ENCODE measurements at regions not wholly inside any gene's neighbourhood (a gene's known extent, or its start where the extent isn't known, plus 50 kb on each side); places are given as distances from the start of the nearest gene placed in this dataset.

DNA sequence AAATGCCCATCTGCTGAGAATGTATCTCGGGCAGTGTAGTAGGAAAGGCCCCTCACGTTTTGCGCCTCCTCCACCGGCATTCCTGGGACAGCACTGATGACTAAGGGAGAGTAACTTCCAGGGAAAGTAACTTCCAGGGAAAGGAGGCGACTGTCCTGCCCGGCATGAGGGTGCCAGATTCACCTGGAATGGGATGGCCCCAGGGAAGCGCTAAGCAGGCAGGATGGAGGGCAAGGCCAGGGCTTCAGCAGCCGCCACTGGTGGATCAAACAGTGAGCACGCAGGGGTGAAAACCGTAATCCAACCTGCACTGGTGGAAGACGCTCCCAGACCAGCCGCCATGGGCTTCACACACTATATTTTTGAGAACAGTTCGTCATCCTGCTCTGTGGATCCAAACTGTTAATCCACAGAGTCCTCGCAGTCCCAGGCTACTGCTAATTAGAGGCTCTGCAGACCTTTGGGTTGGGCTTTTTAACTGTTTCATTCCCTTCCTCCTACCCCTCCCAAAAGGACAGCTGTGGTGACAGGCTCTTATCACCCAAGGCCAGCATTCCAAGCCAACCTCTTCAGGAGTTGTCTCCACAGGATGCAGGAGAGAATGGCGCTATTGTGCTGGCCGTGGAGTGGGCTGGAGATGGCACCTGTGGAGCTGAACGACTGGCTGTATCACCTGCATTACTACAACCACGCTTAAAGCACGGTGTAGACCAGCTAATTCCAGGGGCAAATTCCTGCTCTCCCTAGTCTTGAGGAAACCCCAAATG, 178.9 kb downstream of the DLL1 start:
- peaks cover 0 to 4% (median 0%) of the 10 kb centered on the region in 7 donors for H3K9me3 Mint-ChIP-seq
- H3K27ac Mint-ChIP-seq: peak overlapping the region in 1 of 7 donors; percentile 85
- H3K27me3 Mint-ChIP-seq (ENCODE audit: low read depth in 3 of 3): peaks cover 6 to 14% (median 7%) of the 10 kb centered on the region in 3 donors
- Histone ChIP-seq H2AFZ (ENCODE audit: insufficient read depth, low read depth, low read length, poor library complexity, severe bottlenecking) (no peak overlapping the region), H3K4me1 (ENCODE audit: control insufficient read depth in 1 of 2, insufficient read depth in 2 of 2, low read length in 2 of 2) (no peaks in the 10 kb centered on the region), H4K20me1 (ENCODE audit: insufficient read depth, low read length) (no peaks in the 10 kb centered on the region), H3K79me2 (ENCODE audit: insufficient read depth, low read length) (no peaks in the 10 kb centered on the region), H3K9me3 (replicated peaks in 1 of 2; ENCODE audit: control insufficient read depth in 1 of 2, insufficient read depth in 1 of 2, low read length in 2 of 2) (no peaks in the 10 kb centered on the region), H3K4me2 (replicated peaks; ENCODE audit: extremely low read depth, low read length, poor library complexity, severe bottlenecking) (no peak overlapping the region), H3K27me3 (ENCODE audit: control insufficient read depth in 2 of 2, insufficient read depth in 2 of 2, low read length in 2 of 2) (no peaks in the 10 kb centered on the region), H3K9ac (ENCODE audit: insufficient read depth, low read length, poor library complexity, severe bottlenecking) (no peak overlapping the region), H3K27ac (ENCODE audit: low read depth in 1 of 2, low read length in 2 of 2) (no peak overlapping the region), H3K4me3 (replicated peaks in 1 of 3; ENCODE audit: low read depth in 2 of 3, low read length in 3 of 3) (no peak overlapping the region), H3K36me3 (replicated peaks in 1 of 2; ENCODE audit: control insufficient read depth in 1 of 2, insufficient read depth in 2 of 2, low read length in 2 of 2) (no peaks in the 10 kb centered on the region)
- no peak overlapping the region for H3K4me3 Mint-ChIP-seq
- H3K36me3 Mint-ChIP-seq: no peaks in the 10 kb centered on the region
- TF ChIP-seq, protein P1, sequence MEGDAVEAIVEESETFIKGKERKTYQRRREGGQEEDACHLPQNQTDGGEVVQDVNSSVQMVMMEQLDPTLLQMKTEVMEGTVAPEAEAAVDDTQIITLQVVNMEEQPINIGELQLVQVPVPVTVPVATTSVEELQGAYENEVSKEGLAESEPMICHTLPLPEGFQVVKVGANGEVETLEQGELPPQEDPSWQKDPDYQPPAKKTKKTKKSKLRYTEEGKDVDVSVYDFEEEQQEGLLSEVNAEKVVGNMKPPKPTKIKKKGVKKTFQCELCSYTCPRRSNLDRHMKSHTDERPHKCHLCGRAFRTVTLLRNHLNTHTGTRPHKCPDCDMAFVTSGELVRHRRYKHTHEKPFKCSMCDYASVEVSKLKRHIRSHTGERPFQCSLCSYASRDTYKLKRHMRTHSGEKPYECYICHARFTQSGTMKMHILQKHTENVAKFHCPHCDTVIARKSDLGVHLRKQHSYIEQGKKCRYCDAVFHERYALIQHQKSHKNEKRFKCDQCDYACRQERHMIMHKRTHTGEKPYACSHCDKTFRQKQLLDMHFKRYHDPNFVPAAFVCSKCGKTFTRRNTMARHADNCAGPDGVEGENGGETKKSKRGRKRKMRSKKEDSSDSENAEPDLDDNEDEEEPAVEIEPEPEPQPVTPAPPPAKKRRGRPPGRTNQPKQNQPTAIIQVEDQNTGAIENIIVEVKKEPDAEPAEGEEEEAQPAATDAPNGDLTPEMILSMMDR (IDR thresholded peaks at IDR 0.05): no peak
- no peaks in the 10 kb centered on the region for H3K4me1 Mint-ChIP-seq
- no peak for DNase-seq
- 86% methylated on average over 17 of the region's 19 CpGs for WGBS (ENCODE audit: insufficient coverage)
- intact Hi-C loops (cut with micrococcal nuclease): no loop called here

DNA sequence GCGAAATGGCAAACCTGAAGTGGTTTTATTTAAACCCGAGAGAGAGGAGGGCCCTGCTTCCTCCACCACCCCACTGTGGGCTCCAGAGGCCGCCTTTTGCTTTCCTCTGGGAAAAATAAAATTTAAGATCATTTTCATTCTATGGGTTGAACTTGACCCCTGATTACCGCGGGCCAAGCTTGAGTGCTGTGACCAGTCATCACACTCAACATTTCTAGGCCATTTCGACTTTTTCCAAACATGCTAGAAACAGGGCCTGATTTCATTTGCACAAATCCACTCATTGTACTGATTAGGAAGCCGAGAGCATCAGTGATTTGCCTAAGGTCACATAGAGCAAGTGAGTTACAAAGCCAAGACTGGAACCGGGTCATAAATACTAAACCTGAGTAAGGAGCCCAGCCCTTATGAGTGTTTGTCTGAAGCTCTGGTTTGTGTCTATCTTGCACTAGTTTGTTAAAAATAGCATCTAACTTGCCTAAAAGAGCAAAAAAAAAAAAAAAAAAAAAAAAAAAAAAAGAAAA, 179.7 kb downstream of the DLL1 start:
- H3K27ac ChIP-seq (ENCODE audit: low read depth in 1 of 2, low read length in 2 of 2): no peak overlapping the region
- peaks cover 0 to 2% (median 0%) of the 10 kb centered on the region in 7 donors for H3K9me3 Mint-ChIP-seq
- H3K4me1 Mint-ChIP-seq: no peaks in the 10 kb centered on the region
- H3K4me3 Mint-ChIP-seq: no peak overlapping the region
- WGBS (ENCODE audit: insufficient coverage): no CpG with 5 or more reads among the region's 8 CpGs
- H3K4me2 ChIP-seq (replicated peaks; ENCODE audit: extremely low read depth, low read length, poor library complexity, severe bottlenecking): no peak overlapping the region
- H3K9ac ChIP-seq (ENCODE audit: insufficient read depth, low read length, poor library complexity, severe bottlenecking): no peak overlapping the region
- H3K4me1 ChIP-seq (ENCODE audit: control insufficient read depth in 1 of 2, insufficient read depth in 2 of 2, low read length in 2 of 2): no peaks in the 10 kb centered on the region
- TF ChIP-seq, protein P1 (IDR thresholded peaks at IDR 0.05): no peak
- no peaks in the 10 kb centered on the region for H3K79me2 ChIP-seq (ENCODE audit: insufficient read depth, low read length)
- H3K36me3 ChIP-seq (replicated peaks in 1 of 2; ENCODE audit: control insufficient read depth in 1 of 2, insufficient read depth in 2 of 2, low read length in 2 of 2): no peaks in the 10 kb centered on the region
- intact Hi-C loops (cut with micrococcal nuclease): no loop called here
- H2AFZ ChIP-seq (ENCODE audit: insufficient read depth, low read depth, low read length, poor library complexity, severe bottlenecking): no peak overlapping the region
- H3K9me3 ChIP-seq (replicated peaks in 1 of 2; ENCODE audit: control insufficient read depth in 1 of 2, insufficient read depth in 1 of 2, low read length in 2 of 2): no peaks in the 10 kb centered on the region
- H3K4me3 ChIP-seq (replicated peaks in 1 of 3; ENCODE audit: low read depth in 2 of 3, low read length in 3 of 3): no peak overlapping the region
- DNase-seq: no peak
- H3K27ac Mint-ChIP-seq: no peak overlapping the region
- no peaks in the 10 kb centered on the region for H4K20me1 ChIP-seq (ENCODE audit: insufficient read depth, low read length)
- no peaks in the 10 kb centered on the region for H3K27me3 ChIP-seq (ENCODE audit: control insufficient read depth in 2 of 2, insufficient read depth in 2 of 2, low read length in 2 of 2)
- H3K36me3 Mint-ChIP-seq: no peaks in the 10 kb centered on the region
- peaks cover 6 to 14% (median 13%) of the 10 kb centered on the region in 3 donors for H3K27me3 Mint-ChIP-seq (ENCODE audit: low read depth in 3 of 3)

All from CD14-positive monocyte (primary cell).